Neural cell (in vitro differentiated cells): ENCODE measurements at regions not wholly inside any gene's neighbourhood (a gene's known extent, or its start where the extent isn't known, plus 50 kb on each side); places are given as distances from the start of the nearest gene placed in this dataset.

ENCODE experiments used
- H2AFZ ChIP-seq: fragments of 200-600, 300-800 bp; sonication (generic), shearing (Covaris generic); 2 replicates; pipeline ENCODE4 v1.6.0; 2014; ENCODE audit warnings: low read depth, mild to moderate bottlenecking, antibody characterized with exemption, low read length, moderate library complexity
- H3F3A ChIP-seq: fragments of 200-600 bp; shearing (Covaris generic); 2 replicates; pipeline ENCODE4 v1.6.1; 2016; ENCODE audit warnings: mild to moderate bottlenecking, moderate library complexity, mixed read lengths, antibody characterized with exemption, low read length; ENCODE audit not compliant: insufficient read depth, poor library complexity, severe bottlenecking
- H3K27ac ChIP-seq: fragments of 200-600, 300-800 bp; sonication (generic), shearing (Covaris generic); 2 replicates; pipeline ENCODE4 v1.5.1; 2014; ENCODE audit warnings: mild to moderate bottlenecking, low read length, moderate library complexity
- H3K27me3 ChIP-seq: fragments of 300-800, 200-600 bp; sonication (generic), shearing (Covaris generic); 2 replicates; pipeline ENCODE4 v1.6.0; 2014; ENCODE audit warnings: mild to moderate bottlenecking, low read depth, low read length, moderate library complexity; ENCODE audit not compliant: insufficient read depth
- H3K36me3 ChIP-seq: fragments of 300-800, 200-600 bp; sonication (generic), shearing (Covaris generic); 2 replicates; pipeline ENCODE4 v1.5.1; 2014; ENCODE audit warnings: mild to moderate bottlenecking, antibody characterized with exemption, low read length, moderate library complexity; ENCODE audit not compliant: insufficient read depth
- H3K4me2 ChIP-seq: fragments of 300-800, 200-600 bp; sonication (generic), shearing (Covaris generic); 2 replicates; pipeline ENCODE4 v1.6.0; 2014; ENCODE audit warnings: mild to moderate bottlenecking, low read length
- H3K4me3 ChIP-seq: fragments of 300-800, 200-600 bp; sonication (generic), shearing (Covaris generic); 2 replicates; pipeline ENCODE4 v1.5.1; 2014; ENCODE audit warnings: mild to moderate bottlenecking, low read length, moderate library complexity
- H3K79me2 ChIP-seq: fragments of 200-600 bp; shearing (Covaris generic); replicated peaks from 2 replicates; pipeline ENCODE4 v1.6.0; 2014; ENCODE audit warnings: mild to moderate bottlenecking, low read length, moderate library complexity; ENCODE audit not compliant: insufficient read depth
- H3K9ac ChIP-seq: fragments of 300-800, 200-600 bp; sonication (generic), shearing (Covaris generic); 2 replicates; pipeline ENCODE4 v1.6.1; 2016; ENCODE audit warnings: mild to moderate bottlenecking, low read length, mixed read lengths
- H3K9me2 ChIP-seq: fragments of 200-600 bp; shearing (Covaris generic); 2 replicates; pipeline ENCODE4 v1.6.1; 2016; ENCODE audit warnings: mild to moderate bottlenecking, low read length, mixed read lengths; ENCODE audit not compliant: insufficient read depth
- H3K9me3 ChIP-seq: fragments of 200-600, 300-800 bp; sonication (generic), shearing (Covaris generic); 2 replicates; pipeline ENCODE4 v1.6.1; 2016; ENCODE audit warnings: mild to moderate bottlenecking, mixed run types, low read length, moderate library complexity, mixed read lengths
- H4K20me1 ChIP-seq: fragments of 200-600 bp; shearing (Covaris generic); 2 replicates; pipeline ENCODE4 v1.6.1; 2016; ENCODE audit warnings: mild to moderate bottlenecking, mixed run types; ENCODE audit not compliant: insufficient read depth
- CTCF ChIP-seq: fragments of 450-650 bp; IDR thresholded peaks from 2 replicates; pipeline ENCODE4 v1.5.1; 2014; ENCODE audit warnings: antibody characterized with exemption, mild to moderate bottlenecking, moderate library complexity; ENCODE audit not compliant: poor library complexity, severe bottlenecking
- EP300 ChIP-seq: fragments of 450-650 bp; conservative IDR thresholded peaks from 2 replicates; pipeline ENCODE4 v1.6.1; 2014; ENCODE audit warnings: antibody characterized with exemption, mild to moderate bottlenecking, moderate library complexity; ENCODE audit not compliant: poor library complexity, severe bottlenecking
- EZH2 ChIP-seq: fragments of 200-600, 300-800 bp; shearing (Covaris generic), sonication (generic); IDR thresholded peaks from 2 replicates; pipeline ENCODE4 v1.6.1; 2014; ENCODE audit warnings: antibody characterized with exemption, low read length, borderline replicate concordance, mild to moderate bottlenecking; ENCODE audit not compliant: insufficient read depth, poor library complexity, severe bottlenecking
- MXI1 ChIP-seq: fragments of 450-650 bp; conservative IDR thresholded peaks from 2 replicates; pipeline ENCODE4 v1.6.1; 2014; ENCODE audit warnings: antibody characterized with exemption, mild to moderate bottlenecking; ENCODE audit not compliant: poor library complexity, severe bottlenecking
- POLR2AphosphoS5 ChIP-seq: IDR thresholded peaks from 2 replicates; pipeline ENCODE4 v1.6.1; 2012
- RAD21 ChIP-seq: fragments of 450-650 bp; conservative IDR thresholded peaks from 2 replicates; pipeline ENCODE4 v1.6.1; 2014; ENCODE audit warnings: antibody characterized with exemption, mild to moderate bottlenecking, moderate library complexity
- REST ChIP-seq: IDR thresholded peaks from 2 replicates; pipeline ENCODE4 v1.6.1; 2012; ENCODE audit warnings: borderline replicate concordance
- SMC3 ChIP-seq: fragments of 450-650 bp; conservative IDR thresholded peaks from 2 replicates; pipeline ENCODE4 v1.6.1; 2014; ENCODE audit warnings: antibody characterized with exemption, mild to moderate bottlenecking, moderate library complexity; ENCODE audit not compliant: poor library complexity
- TAF1 ChIP-seq: IDR thresholded peaks from 2 replicates; pipeline ENCODE4 v1.6.1; 2012; ENCODE audit warnings: low read depth

GRCh38 chr3:31278532-31278931 is 254.2 kb upstream of the STT3B start:
- H4K20me1 ChIP-seq: no peaks in the 10 kb centered on the region
- H3K79me2 ChIP-seq: no peaks in the 10 kb centered on the region
- H3K36me3 ChIP-seq: no peaks in the 10 kb centered on the region
- no peaks in the 10 kb centered on the region for H3K9me2 ChIP-seq
- H3K9ac ChIP-seq: no peak overlapping the region
- no peaks in the 10 kb centered on the region for H3F3A ChIP-seq
- no peak overlapping the region for H3K4me2 ChIP-seq
- no peaks in the 10 kb centered on the region for H3K9me3 ChIP-seq
- no peak overlapping the region for H2AFZ ChIP-seq
- no peaks in the 10 kb centered on the region for H3K27me3 ChIP-seq
- no peak overlapping the region for H3K27ac ChIP-seq
- TF ChIP-seq EP300: no peak
- no peak for TF ChIP-seq RAD21
- no peak for TF ChIP-seq SMC3
- TF ChIP-seq TAF1: no peak
- H3K4me3 ChIP-seq: no peak overlapping the region

GRCh38 chr3:31284776-31285175 is 247.9 kb upstream of the STT3B start:
- Histone ChIP-seq H3K79me2 (no peaks in the 10 kb centered on the region), H4K20me1 (no peaks in the 10 kb centered on the region), H3K9me3 (no peaks in the 10 kb centered on the region), H3K9ac (no peak overlapping the region), H3K9me2 (no peaks in the 10 kb centered on the region), H3K27me3 (no peaks in the 10 kb centered on the region), H2AFZ (no peak overlapping the region), H3K27ac (no peak overlapping the region), H3K4me2 (no peak overlapping the region), H3F3A (no peaks in the 10 kb centered on the region), H3K36me3 (no peaks in the 10 kb centered on the region), H3K4me3 (no peak overlapping the region)
- TF ChIP-seq CTCF (no peak), MXI1 (no peak), SMC3 (no peak), REST (no peak), POLR2AphosphoS5 (no peak), EZH2 (no peak), EP300 (no peak), TAF1 (no peak), RAD21 (no peak)
